22Rv1 (cell line): ENCODE measurements at regions not wholly inside any gene's neighbourhood (a gene's known extent, or its start where the extent isn't known, plus 50 kb on each side); places are given as distances from the start of the nearest gene placed in this dataset.

Experiments used
- CTCF ChIP-seq: fragments of 450-650 bp; IDR thresholded peaks from 2 replicates; pipeline ENCODE4 v1.5.1; 2017; ENCODE audit warnings: mild to moderate bottlenecking
- ZFX ChIP-seq: fragments of 450-650 bp; IDR thresholded peaks from 2 replicates; pipeline ENCODE4 v1.6.1; 2017; ENCODE audit warnings: antibody characterized with exemption, borderline replicate concordance

DNA sequence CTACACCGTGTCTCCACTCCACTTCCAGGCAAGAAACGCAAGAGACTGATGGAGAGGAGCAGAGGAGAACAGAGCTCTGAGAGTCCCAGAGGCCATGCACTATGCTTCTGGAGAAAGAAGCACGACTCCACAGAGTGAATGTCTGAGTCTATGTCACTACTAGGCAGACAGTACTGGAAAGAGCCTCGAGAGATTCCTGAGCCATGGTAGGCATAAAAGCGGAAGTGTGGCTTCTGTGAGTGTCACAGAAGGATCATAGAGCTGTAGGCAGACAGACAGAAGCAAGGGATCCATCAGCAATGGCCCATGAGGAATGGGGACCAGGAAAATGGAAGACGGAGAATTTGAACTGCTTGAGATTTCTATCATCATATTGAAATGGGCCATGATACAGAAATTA lies 542.6 kb downstream of the ZEB2 start:
- no peak for TF ChIP-seq CTCF
- no peak for TF ChIP-seq ZFX
